ENCODE measurements at regions not wholly inside any gene's neighbourhood (a gene's known extent, or its start where the extent isn't known, plus 50 kb on each side); places are given as distances from the start of the nearest gene placed in this dataset.
A peak's percentile ranks its signal among the peaks of the same experiment; 100 is the strongest.

DNA sequence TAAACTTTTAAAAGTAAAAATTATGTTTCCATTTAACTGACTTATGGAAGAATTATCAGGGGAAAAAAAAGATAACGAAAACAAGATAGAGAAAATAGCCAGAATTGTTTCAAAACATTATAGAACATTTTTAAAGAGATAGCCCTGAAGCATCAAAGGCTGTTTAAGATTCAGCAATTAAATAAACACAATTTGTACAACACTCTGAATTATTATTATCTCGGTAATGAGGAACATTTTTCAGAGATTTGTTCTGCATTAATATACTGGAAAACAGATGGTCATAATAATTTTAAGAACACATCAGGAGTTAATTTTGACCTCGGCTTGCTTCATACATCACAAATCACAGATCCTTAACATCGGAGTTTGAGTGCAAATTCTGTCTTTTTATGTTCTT lies 643.8 kb downstream of the SORCS1 start:
- peak; percentile 1 for DNase-seq (ENCODE audit: low read depth)

DNA sequence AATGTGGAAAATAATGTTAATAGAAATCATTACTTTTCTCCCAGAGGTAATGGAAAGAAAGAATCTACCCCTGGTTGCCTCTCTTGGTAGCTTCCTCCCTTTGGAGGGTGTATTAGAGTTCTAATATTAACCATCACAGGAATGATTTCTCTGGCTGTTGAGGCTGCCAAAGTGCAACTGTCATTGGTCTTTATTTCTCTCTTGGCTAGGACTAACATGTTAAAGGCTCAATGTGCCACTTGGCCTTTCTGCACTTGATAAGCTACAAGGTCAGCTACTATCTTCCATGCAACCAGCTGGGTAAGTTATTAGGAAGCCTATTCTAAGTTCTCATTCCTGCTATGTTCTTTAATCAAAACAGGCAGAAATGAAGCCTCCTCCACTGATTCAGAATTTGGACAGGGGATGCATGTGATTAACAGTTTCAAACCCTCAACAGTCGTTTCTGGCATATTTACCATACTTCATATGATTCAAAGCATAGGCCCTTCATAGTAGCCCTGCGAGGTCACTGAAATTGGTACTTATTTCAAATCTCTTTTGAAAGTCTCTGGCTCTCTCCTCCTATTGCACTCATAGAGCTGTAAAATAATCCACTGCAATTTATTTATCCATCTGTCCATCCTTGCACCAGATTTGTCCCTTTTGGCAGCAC lies 645.0 kb downstream of the SORCS1 start:
- DNase-seq (ENCODE audit: low read depth), result peak; percentile 28

DNA sequence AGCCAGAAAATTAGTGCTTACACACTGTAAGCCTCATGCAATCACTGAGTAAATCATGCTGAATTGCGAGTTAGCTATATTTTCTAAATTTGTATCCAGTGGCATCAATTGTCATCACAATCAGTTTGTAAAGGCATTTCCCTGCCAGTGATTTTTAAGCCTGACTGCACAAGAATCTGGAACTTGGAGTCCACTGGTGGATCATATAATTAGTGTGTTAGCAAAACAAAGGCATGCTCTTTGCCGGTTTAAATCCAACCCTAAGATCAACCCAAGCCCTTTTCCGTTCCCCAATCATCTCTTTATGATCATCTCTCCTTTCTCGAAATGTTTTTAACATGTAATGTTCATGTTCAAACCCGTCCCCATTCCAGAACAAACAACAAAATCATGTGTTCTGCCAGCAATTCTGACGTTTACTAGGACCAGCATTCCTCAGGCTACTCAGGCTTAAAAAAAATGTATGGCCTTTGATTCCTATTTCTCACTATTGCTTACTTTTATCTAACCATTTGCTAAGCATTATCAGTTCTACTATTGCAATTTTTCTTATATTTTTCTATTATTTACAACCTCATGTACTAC lies 649.2 kb downstream of the SORCS1 start:
- peak; percentile 39 for DNase-seq (ENCODE audit: low read depth)

DNA sequence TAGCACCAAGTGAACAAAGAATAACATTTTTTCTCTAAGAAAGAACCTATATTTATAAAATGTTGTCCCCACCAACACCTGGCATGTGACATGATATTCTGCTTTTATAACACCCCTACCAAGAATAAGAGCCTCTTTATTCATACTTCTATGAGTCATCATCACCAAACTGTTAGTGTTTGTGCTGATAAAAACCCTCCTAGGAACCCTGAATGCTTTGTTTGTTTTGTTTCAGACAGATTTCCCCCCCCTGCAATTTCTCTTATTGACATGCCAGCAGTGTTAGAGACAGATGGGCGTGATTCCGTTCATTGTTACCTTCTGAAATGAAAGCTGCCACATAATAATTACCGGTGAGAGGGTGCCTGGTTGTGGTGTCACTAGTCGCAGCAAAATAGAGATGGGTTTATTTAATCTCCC lies 651.1 kb downstream of the SORCS1 start:
- no peak for DNase-seq (ENCODE audit: low read depth)

DNA sequence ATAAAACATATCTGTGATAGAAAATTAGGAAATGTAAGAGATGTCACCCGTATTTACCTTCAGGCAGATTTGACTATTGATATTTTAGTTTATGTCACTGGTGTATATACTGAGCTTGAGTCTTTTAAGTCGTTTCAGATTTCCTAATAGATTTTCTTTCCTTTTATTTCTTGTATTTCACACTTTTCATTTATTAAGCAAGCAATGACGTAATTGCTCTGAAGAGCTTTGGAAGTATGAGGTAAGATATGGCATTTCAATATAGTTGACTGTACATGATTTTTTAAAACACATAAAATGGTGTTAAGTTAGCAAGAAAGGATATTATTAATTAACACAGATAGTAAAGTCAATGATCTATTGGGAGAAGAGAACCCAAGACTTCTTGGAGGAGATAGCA lies 652.6 kb downstream of the SORCS1 start:
- DNase-seq (ENCODE audit: low read depth), result no peak

GRCh38 chr10:106508950-106509349 lies 655.6 kb downstream of the SORCS1 start:
- no peak for DNase-seq (ENCODE audit: low read depth)

- DNase-seq (ENCODE audit: low read depth), result no peak
These were observed 657.8 kb downstream of the SORCS1 start for GRCh38 chr10:106506526-106507283.

- peak; percentile 84 for DNase-seq (ENCODE audit: low read depth)
These were observed 660.0 kb downstream of the SORCS1 start for GRCh38 chr10:106504536-106504935.

GRCh38 chr10:106502641-106503040 lies 661.9 kb downstream of the SORCS1 start:
- DNase-seq (ENCODE audit: low read depth), result peak; percentile 3

DNA sequence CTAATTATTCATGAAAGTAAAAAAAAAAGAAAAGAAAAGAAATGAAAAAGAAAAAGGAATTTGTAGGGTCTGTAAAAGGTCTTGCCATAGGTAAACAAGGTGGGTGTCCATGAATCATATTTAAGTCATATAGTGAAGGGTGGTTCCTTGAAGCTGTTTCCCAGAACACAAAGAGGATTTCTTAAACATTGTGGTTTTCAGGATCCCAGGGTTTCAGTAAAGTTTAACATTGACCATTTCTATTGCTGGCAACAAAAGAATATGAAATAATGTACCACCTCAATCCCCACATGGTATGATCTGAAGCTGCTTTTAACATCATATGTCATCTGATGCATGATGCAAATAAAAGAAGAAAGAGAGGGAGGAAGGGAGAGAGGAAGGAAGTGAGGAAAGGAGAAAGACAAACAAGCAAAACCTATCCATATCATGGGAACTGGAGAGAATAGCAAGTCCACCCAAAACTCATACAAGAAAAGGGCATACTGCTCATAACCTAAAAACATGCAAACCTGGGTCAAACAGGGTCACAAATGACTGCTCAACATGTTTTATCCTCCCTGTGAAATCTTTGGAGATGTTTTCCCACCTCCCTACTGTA lies 663.5 kb downstream of the SORCS1 start:
- DNase-seq (ENCODE audit: low read depth), result no peak

DNA sequence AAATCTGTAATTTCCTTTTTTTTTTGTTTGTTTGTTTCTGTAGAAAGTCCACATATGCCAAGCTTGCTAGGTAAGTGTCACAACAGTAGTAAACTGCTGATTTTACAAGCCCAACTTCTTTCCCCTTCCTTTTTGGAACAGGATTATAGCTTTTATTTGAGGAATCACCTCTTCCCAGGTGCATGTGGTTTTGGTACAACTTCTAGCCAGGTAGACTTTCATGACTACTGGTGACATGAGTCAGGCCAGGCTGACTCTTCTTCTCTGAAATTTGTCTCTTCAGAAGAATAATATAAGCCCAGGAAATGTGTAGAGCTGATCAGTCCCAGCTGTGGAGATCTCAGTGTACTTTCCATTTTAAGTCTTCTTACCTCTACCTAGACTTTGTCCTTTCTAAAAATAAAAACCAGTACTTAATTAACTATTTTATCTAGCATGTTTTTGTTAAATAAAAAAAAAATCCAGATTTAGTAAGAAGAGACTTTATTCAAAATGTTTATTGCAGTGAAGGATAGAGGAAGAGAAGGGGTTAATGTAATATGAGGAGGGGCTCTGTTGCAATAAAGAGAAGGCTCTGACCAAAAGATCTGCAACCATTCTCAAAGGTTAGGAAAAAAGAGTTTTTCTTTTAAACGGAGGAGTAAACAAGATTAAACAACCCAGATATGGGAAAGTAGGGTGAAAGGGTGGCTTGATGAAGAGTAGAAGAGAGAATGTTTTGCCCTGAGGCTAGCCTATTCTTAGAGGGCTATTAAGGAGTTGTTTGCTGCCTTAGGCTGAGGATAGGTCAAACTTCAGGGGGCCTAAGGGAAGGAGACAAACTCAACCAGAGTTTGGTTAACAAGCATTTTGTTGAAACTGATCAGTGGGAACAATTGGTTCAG lies 664.2 kb downstream of the SORCS1 start:
- no peak for DNase-seq (ENCODE audit: low read depth)

DNA sequence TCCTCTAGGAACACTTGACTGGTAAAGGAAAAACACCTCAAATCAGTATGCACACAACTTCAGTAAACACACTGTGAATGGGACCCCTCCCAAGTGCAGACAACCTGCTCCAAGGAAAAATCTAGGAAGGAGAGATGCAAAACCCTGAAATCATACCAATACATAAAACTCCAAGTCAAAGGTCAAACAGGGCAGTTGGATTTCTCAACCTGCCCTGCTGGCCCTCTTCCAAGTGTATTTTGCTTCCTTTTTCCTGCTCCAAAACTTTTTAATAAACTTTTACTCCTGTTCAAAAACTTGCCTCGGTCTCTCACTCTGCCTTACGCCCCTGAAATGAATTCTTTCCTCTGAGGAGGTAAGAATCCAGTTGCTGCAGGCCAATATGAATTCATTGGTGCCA lies 665.1 kb downstream of the SORCS1 start:
- no peak for DNase-seq (ENCODE audit: low read depth)

- no peak for DNase-seq (ENCODE audit: low read depth)
These were observed 665.8 kb downstream of the SORCS1 start for GRCh38 chr10:106498675-106499074.

GRCh38 chr10:106495931-106496330 lies 668.6 kb downstream of the SORCS1 start:
- DNase-seq (ENCODE audit: low read depth), result no peak

- no peak for DNase-seq (ENCODE audit: low read depth)
These were observed 670.8 kb downstream of the SORCS1 start for GRCh38 chr10:106493751-106494150.

- DNase-seq (ENCODE audit: low read depth), result no peak
These were observed 671.3 kb downstream of the SORCS1 start for GRCh38 chr10:106493226-106493625.

- no peak for DNase-seq (ENCODE audit: low read depth)
These were observed 676.8 kb downstream of the SORCS1 start for GRCh38 chr10:106487726-106488125.

DNA sequence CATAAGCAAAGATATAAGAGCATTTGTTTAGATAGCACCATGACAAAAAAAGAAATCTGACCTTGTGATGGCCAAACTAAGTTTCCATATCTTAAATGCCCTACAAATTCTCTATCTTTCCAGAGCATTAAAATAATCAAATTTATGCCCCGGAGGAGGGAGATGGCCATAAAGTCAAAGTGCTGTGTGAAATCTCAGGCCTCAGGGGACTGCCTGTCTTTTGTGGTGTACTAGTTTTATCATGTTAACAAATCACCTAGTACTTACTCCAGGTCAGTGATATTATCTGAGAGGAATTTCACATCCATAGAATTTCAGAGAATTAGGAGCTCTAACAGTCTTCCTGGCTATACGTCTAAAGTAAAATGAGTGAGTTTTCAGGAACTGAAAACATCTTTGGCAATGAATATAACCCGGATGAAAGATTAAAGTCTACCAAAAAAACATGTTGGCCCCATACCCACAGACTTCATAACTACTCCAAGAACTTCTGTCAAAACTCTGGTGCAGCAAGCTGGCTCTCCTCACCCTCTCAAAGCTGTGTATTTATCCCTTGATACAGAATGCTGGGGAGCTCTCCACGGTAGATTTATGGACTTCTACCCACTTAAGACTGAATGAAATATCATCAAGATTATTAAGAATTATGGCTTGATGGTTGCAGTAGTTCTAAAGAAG lies 682.8 kb downstream of the SORCS1 start:
- DNase-seq (ENCODE audit: low read depth), result no peak

- DNase-seq (ENCODE audit: low read depth), result no peak
These were observed 684.9 kb downstream of the SORCS1 start for GRCh38 chr10:106479636-106480035.

DNA sequence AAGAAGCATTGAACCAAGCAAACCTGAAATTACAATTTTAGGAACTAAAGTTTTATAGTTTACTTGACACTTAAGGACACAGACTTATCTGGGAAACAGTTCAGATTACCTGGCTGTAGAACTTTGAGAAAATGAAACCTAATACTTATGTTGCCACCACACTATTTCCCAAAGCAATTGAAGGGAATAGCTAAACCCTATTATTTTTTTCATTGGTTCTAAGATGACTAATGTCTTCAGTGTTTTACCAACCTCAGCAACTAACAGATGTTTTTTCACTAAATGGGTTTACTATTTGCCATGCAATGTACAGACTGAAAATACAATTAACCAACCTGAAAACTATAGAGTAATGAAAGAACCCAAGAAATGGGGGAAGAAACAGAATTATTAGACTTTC lies 689.6 kb downstream of the SORCS1 start:
- peak; percentile 13 for DNase-seq (ENCODE audit: low read depth)

GRCh38 chr10:106473129-106473685 lies 691.3 kb downstream of the SORCS1 start:
- no peak for DNase-seq (ENCODE audit: low read depth)
